GM23248 (cell line): ENCODE measurements at regions not wholly inside any gene's neighbourhood (a gene's known extent, or its start where the extent isn't known, plus 50 kb on each side); places are given as distances from the start of the nearest gene placed in this dataset.

Experiments used
- EZH2 ChIP-seq: fragments of 200-600 bp; sonication (generic); IDR thresholded peaks from 2 replicates; pipeline ENCODE4 v1.6.1; 2018; ENCODE audit warnings: antibody characterized with exemption, mild to moderate bottlenecking; ENCODE audit not compliant: insufficient read depth, poor library complexity, severe bottlenecking
- EZH2phosphoT487 ChIP-seq: fragments of 200-600 bp; sonication (generic); IDR thresholded peaks from 2 replicates; pipeline ENCODE4 v1.6.1; 2018; ENCODE audit warnings: antibody characterized with exemption, moderate library complexity, mild to moderate bottlenecking, low read depth; ENCODE audit not compliant: insufficient read depth

- no peak for TF ChIP-seq EZH2
- no peak for TF ChIP-seq EZH2phosphoT487
These were observed 130.6 kb upstream of the THBS2 start for GRCh38 chr6:169384291-169384690.
